OCI-LY1 (cell line): ENCODE measurements at regions not wholly inside any gene's neighbourhood (a gene's known extent, or its start where the extent isn't known, plus 50 kb on each side); places are given as distances from the start of the nearest gene placed in this dataset.

Experiments
- H2AFZ ChIP-seq: fragments of 200-600 bp; sonication (generic), shearing (Covaris generic); 2 replicates; pipeline ENCODE4 v1.6.0; 2014; ENCODE audit warnings: antibody characterized with exemption, mild to moderate bottlenecking, low read length
- H3F3A ChIP-seq: fragments of 200-600 bp; sonication (generic), shearing (Covaris generic); 2 replicates; pipeline ENCODE4 v1.6.0; 2014; ENCODE audit warnings: mild to moderate bottlenecking, antibody characterized with exemption, low read length, moderate library complexity; ENCODE audit not compliant: insufficient read depth
- H3K27ac ChIP-seq: fragments of 200-600 bp; sonication (generic); 2 replicates; pipeline ENCODE4 v1.5.1; 2014; ENCODE audit warnings: low read length, mixed run types, mild to moderate bottlenecking, low read depth; ENCODE audit not compliant: poor library complexity, severe bottlenecking
- H3K27me3 ChIP-seq: fragments of 200-600 bp; sonication (generic); 2 replicates; pipeline ENCODE4 v1.6.0; 2014; ENCODE audit warnings: antibody characterized with exemption, mild to moderate bottlenecking, low read length, moderate library complexity; ENCODE audit not compliant: insufficient read depth
- H3K36me3 ChIP-seq: fragments of 200-600 bp; sonication (generic); 2 replicates; pipeline ENCODE4 v1.6.1; 2014; ENCODE audit warnings: mild to moderate bottlenecking, antibody characterized with exemption, low read length, moderate library complexity, mixed read lengths; ENCODE audit not compliant: insufficient read depth
- H3K4me1 ChIP-seq: fragments of 200-600 bp; sonication (generic); 2 replicates; pipeline ENCODE4 v1.5.1; 2014; ENCODE audit warnings: mild to moderate bottlenecking, low read length, moderate library complexity; ENCODE audit not compliant: insufficient read depth, severe bottlenecking
- H3K4me2 ChIP-seq: fragments of 200-600 bp; sonication (generic), shearing (Covaris generic); 2 replicates; pipeline ENCODE4 v1.6.1; 2014; ENCODE audit warnings: low read length
- H3K4me3 ChIP-seq: fragments of 200-600 bp; sonication (generic); 2 replicates; pipeline ENCODE4 v1.5.1; 2014; ENCODE audit warnings: low read length, low read depth, mild to moderate bottlenecking, mixed read lengths; ENCODE audit not compliant: poor library complexity, severe bottlenecking
- H3K79me2 ChIP-seq: fragments of 200-600 bp; shearing (Covaris generic); 2 replicates; pipeline ENCODE4 v1.6.1; 2016; ENCODE audit warnings: mixed run types, low read length, mixed read lengths; ENCODE audit not compliant: insufficient read depth
- H3K9ac ChIP-seq: fragments of 200-600 bp; sonication (generic), shearing (Covaris generic); 2 replicates; pipeline ENCODE4 v1.6.1; 2014; ENCODE audit warnings: mild to moderate bottlenecking, low read length, mixed read lengths
- H3K9me2 ChIP-seq: fragments of 200-600 bp; sonication (generic), shearing (Covaris generic); 2 replicates; pipeline ENCODE4 v1.6.1; 2014; ENCODE audit warnings: low read depth, mild to moderate bottlenecking, low read length, mixed read lengths
- H3K9me3 ChIP-seq: fragments of 200-600 bp; shearing (Covaris generic); 2 replicates; pipeline ENCODE4 v1.6.1; 2014; ENCODE audit warnings: low read length, mixed read lengths
- H4K20me1 ChIP-seq: fragments of 200-600 bp; sonication (generic), shearing (Covaris generic); 2 replicates; pipeline ENCODE4 v1.6.0; 2016; ENCODE audit warnings: mild to moderate bottlenecking, low read length; ENCODE audit not compliant: insufficient read depth
- CTCF ChIP-seq: fragments of 200-600 bp; sonication (generic), shearing (Covaris generic); IDR thresholded peaks from 2 replicates; pipeline ENCODE4 v1.5.1; 2017; ENCODE audit warnings: mild to moderate bottlenecking, antibody characterized with exemption, low read length, moderate library complexity, mixed read lengths
- EZH2 ChIP-seq: fragments of 200-600 bp; sonication (generic), shearing (Covaris generic); IDR thresholded peaks from 2 replicates; pipeline ENCODE4 v1.8.0; 2017; ENCODE audit warnings: borderline replicate concordance, mixed run types, mild to moderate bottlenecking, antibody characterized with exemption, low read length, moderate library complexity, mixed read lengths

- Histone ChIP-seq H3K27me3 (no peaks in the 10 kb centered on the region), H3K9ac (no peak overlapping the region), H2AFZ (no peak overlapping the region), H3K36me3 (no peaks in the 10 kb centered on the region), H4K20me1 (no peaks in the 10 kb centered on the region), H3F3A (no peaks in the 10 kb centered on the region), H3K4me2 (no peak overlapping the region), H3K9me2 (no peaks in the 10 kb centered on the region), H3K79me2 (no peaks in the 10 kb centered on the region), H3K9me3 (no peaks in the 10 kb centered on the region), H3K4me1 (no peaks in the 10 kb centered on the region), H3K27ac (no peak overlapping the region), H3K4me3 (no peak overlapping the region)
- TF ChIP-seq CTCF (no peak), EZH2 (no peak)
Observed at GRCh38 chr16:51994597-51994996, 552.3 kb downstream of the TOX3 start.

GRCh38 chr16:51989637-51990230 is 557.2 kb downstream of the TOX3 start:
- no peaks in the 10 kb centered on the region for H3K4me1 ChIP-seq

GRCh38 chr16:51988977-51989376 is 558.0 kb downstream of the TOX3 start:
- Histone ChIP-seq H3K27me3 (no peaks in the 10 kb centered on the region), H3K4me1 (no peaks in the 10 kb centered on the region)
- TF ChIP-seq EZH2 = no peak
- TF ChIP-seq CTCF = no peak

More at GRCh38 chr16:51989637-51990230, 557.2 kb downstream of the TOX3 start:
- Histone ChIP-seq H3K9me2 (no peaks in the 10 kb centered on the region), H3K4me2 (no peak overlapping the region), H3K4me3 (no peak overlapping the region), H4K20me1 (no peaks in the 10 kb centered on the region), H3K27ac (no peak overlapping the region), H3K27me3 (no peaks in the 10 kb centered on the region), H3K9ac (no peak overlapping the region), H3K79me2 (no peaks in the 10 kb centered on the region), H3K36me3 (no peaks in the 10 kb centered on the region), H3K9me3 (no peaks in the 10 kb centered on the region), H3F3A (no peaks in the 10 kb centered on the region), H2AFZ (no peak overlapping the region)
- TF ChIP-seq EZH2 (no peak), CTCF (no peak)

More at GRCh38 chr16:51988977-51989376, 558.0 kb downstream of the TOX3 start:
- no peaks in the 10 kb centered on the region for H3K36me3 ChIP-seq
- no peaks in the 10 kb centered on the region for H3K79me2 ChIP-seq
- H4K20me1 ChIP-seq = no peaks in the 10 kb centered on the region
- H3F3A ChIP-seq = no peaks in the 10 kb centered on the region
- no peak overlapping the region for H3K9ac ChIP-seq
- H3K4me2 ChIP-seq = no peak overlapping the region
- H3K4me3 ChIP-seq = no peak overlapping the region
- H2AFZ ChIP-seq = no peak overlapping the region
- no peaks in the 10 kb centered on the region for H3K9me3 ChIP-seq
- no peaks in the 10 kb centered on the region for H3K9me2 ChIP-seq
- H3K27ac ChIP-seq = no peak overlapping the region
